ENCODE measurements at regions not wholly inside any gene's neighbourhood (a gene's known extent, or its start where the extent isn't known, plus 50 kb on each side); places are given as distances from the start of the nearest gene placed in this dataset.
"Not testable (repeated sequence)": the region's sequence is repeated elsewhere in the genome, so short reads cannot be mapped to it uniquely, and the experiment has no call there.

DNA sequence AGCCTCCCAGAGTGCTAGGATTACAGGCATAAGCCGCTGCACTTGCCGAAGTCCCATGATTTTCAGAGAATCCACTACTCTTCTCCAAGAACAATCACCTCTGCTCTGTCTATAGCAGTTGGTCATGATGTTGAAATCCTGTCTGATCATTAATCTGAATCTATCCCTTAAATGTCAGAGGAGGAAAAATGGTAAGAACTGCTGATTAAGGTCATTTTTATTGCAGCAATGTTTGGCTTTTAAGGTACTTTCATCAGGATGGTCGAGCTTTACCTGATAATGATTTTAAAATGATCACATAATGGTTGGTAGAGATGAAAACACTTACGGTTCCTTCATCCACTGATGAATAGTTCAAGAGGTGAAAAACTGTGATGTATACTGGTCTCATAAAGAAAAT, 968.6 kb downstream of the TLE4 start:
- no peak for DNase-seq (ENCODE audit: low spot score)

DNA sequence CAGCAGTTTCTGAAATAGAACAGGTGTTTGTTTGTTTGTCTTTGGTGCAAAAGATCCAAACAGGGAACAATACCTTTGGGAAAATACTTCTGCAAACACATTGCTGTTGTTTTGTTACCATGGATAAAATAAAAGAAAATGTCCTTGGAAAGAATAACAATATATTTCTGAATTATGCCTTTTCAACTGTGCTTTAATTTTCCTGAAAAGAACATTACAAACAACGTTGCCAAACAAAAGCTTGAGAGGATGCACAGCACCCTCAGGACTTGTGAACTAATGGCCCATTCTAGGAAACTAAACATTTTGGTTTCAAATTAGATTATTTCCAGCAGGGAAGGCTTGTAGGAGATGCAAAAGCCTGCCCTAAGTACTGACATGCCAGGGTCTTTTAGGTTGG, 967.2 kb downstream of the TLE4 start:
- DNase-seq (ENCODE audit: low spot score), result no peak

DNA sequence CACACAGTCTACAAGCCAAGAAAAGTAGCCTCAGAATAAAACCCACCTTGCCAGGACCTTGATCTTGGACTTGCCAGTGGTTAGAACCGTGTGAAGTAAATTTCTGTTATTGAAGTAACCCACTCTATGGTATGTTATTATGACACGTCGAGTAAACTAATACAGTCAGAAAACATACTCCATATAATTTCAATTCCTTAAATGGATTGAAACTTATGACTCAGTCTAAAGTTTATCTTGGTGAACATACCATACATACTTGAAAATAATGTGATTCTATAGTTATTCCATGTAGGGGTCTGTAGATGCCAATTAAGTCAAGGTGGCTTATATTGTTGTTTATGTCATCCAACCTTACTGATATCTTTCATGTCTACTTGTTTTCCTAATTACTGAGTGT, 950.7 kb downstream of the TLE4 start:
- no peak for DNase-seq (ENCODE audit: low spot score)

DNA sequence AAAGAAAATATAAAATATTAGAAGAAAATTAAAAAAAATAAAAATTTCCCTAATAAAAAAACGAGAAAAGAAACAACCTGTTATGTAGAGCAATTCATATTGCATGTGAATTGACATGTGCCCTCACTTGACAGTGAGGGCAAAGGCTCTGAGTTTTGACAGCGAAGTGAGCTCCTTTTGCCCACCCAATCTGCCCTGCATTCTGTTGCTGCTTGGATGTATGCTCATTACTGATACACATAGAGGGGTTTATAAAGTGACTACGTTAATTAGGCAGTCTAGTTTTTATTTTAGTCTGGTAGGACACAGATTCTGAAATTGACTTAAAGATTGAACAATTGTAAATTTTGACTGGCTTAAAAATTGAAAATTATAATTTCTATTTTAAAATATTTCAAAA, 949.4 kb downstream of the TLE4 start:
- no peak for DNase-seq (ENCODE audit: low spot score)

DNA sequence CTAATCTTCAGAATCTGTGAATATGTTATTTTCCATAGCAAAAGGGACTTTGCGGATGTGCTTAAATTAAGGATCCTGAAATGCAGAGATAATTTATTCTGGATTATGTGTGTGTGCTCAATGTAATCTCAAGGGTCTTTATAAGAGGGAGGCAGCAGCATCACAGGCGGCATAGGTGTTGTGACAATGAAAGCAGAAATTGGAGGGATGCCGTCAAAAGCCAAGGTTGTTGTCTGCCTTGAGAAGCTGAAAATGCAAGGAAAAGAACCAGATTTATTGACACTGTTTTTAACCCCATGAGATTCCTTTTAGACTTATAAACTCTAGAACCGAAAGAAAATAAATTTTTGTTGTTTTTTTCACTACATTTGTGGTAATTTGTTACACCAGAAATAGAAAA, 948.5 kb downstream of the TLE4 start:
- DNase-seq (ENCODE audit: low spot score), result no peak

DNA sequence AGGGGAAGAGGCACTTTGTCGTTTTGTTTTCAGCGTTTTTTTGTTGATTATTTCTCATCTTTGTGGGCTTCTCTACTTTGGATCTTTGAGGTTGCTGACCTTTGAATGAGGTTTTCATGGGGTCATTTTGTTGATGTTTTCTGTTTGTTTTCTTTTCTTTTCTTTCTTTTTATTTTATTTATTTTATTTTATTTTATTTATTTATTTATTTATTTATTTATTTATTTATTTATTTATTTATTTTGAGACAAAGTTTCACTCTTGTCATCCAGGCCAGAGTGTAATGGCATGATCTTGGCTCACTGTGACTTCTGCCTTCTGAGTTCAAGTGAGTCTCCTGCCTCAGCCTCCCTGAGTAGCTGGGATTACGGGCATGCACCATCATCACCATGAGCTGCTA, 946.7 kb downstream of the TLE4 start:
- no peak for DNase-seq (ENCODE audit: low spot score)

DNA sequence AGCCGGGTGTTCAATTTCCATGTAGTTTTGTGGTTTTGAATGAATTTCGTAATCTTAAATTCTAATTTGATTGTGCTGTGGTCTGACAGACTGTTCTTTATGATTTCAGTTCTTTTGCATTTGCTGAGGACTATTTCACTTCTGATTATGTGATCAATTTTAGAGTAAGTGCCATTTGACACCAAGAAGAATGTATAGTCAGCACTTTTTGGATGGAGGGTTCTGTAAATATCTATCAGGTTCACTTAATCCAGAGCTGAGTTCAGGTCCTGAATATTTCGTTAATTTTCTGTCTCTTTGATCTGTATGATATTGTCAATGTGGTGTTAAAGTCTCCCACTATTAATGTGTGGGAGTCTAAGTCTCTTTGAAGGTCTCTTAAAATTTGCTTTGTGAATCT, 944.9 kb downstream of the TLE4 start:
- no peak for DNase-seq (ENCODE audit: low spot score)

DNA sequence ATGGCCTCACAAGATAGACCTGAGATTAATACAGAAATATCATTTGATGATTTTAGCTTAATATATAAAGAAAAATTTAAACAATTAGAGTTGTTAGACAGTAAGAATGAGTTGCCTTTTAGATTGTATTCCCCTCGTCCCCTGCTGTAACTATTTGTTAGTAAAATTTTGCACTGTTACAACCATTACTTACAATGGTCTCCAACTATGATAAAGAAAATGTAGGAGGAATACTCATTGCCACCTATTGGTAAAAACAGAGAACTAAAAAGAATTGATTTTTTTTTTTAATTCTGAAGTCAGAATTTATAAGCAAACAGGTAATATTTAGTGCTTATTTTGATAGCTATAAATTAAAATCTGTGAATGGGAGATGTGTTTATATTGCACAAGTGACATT, 937.6 kb downstream of the TLE4 start:
- DNase-seq (ENCODE audit: low spot score), result no peak

DNA sequence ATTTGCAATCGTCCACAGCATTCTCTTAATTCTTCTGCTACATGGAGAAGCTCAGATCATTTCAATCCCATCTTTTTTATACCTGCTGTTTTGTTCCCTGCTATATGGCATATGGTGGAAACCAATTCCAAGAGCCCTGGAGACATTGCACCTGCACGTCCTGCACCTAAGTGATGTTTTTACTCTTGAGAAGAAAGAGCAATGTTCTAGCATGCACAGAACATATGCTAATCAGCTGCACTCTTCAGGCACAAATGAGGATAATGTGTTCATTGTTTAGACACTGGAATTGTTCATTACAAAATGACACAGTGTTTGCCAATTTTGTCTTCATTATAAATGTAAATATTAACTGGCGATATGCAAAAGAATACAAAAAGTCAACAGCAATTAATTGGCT, 935.8 kb downstream of the TLE4 start:
- DNase-seq (ENCODE audit: low spot score), result no peak

DNA sequence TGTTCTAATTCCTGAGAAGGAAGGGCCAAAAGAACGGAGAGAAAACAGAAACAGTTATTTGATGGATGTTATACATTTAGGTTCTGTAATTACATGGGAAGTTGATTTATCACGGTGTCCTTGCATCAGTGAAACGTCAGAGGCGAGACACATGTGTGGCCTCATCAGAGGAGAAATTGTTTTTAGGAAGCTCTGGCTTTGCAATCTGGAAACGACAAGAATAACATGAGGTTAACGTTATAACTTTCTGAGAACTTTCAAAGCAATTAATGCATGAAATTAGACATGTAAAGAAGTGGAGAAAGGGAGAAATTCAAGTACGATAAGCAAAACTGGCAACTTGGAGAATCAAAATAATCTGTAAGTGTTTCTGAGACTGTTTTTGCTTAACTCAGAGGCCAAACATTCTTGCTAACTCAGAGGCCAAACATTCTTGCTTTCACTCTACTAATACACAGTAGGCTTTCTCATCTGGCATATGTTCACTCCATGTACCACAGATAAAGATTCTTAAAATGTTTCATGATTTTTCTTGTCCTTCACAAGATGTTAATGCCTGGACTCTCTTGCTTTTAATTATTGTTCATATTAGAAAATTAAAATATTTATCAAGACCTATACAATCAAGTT, 933.0 kb downstream of the TLE4 start:
- no peak for DNase-seq (ENCODE audit: low spot score)

DNA sequence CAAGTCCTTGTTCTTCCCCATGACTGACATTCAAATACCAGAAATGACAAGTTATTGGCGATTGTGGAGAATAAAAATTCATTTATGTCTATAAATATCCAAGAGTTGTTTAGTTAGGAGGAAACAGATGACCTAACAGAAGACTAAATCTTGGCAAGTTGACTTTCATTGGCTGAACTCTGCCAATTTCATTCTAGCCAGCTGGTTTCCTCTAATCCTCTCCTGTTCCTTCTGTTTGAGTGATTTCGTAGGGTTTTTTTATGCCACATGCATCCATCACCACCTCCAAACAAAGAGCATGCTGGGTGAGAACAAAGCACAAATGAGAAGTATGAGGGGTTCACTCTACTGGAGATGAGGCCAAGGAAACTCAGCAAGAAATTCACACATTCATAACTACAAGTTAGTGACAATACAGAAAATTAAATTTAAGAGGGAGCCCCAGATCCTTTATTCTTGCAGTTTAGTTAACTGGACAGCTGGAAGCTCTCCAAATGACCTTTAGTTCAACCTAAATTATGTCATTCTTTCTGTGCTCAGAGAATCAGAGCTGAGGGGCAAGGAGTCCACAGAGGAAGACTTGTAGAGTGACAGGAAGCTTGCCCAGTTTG, 932.0 kb downstream of the TLE4 start:
- DNase-seq (ENCODE audit: low spot score), result no peak

DNA sequence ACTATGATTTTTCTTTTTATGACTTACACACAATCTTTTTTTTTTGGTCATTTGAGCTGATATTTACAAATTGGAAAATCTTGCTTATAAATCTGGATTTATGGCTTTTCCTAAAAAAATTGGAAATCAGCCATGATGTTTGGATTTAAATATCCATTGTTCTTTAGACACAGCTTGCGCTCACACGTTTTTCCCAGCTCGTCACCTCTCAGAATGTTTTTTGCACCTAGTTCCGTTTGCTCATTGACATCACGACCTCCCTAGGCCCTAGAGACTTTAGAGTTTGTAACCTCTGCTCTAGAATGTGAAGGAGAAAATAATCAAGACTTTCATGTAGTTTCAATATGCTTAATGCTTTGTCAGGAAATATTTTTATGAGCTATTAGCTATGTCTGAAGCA, 930.5 kb downstream of the TLE4 start:
- no peak for DNase-seq (ENCODE audit: low spot score)

DNA sequence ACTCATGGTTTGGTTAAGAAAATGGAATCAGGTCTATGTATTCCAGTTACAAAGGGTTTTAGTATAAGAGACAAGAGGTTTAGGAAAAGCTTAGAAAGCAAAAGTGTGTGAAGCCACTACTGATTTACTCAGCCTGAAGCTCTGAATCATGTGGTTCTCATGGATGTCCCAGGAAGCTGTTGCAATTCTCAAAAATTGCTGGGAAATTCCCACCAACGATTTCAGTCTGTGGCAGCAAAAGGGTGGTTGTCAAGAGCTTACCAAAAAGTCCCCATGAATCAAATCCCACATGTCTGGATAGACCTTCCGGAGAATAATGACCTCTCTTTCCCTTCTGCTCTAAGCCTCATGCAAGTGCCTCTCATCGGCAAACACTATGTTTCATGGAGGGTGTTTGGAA, 929.9 kb downstream of the TLE4 start:
- DNase-seq (ENCODE audit: low spot score), result no peak

DNA sequence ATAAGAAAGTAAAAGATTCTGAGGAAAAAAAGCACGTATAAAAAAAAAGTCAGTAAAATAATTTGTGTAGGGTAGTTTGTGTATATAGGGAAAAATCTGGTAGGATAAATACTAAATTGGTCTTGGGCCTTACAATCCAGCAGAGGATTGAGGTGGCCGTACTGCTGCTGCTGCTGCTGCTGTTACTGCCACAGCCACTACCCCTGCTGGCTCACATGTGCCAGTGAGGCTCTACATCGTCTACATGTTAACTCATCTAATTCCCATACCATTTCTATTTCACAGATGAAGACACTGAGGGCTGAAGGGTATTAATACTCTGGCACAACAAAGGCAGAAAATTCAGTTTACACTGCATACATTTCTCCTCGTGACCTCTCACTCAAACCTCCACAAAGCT, 928.5 kb downstream of the TLE4 start:
- DNase-seq (ENCODE audit: low spot score), result no peak

DNA sequence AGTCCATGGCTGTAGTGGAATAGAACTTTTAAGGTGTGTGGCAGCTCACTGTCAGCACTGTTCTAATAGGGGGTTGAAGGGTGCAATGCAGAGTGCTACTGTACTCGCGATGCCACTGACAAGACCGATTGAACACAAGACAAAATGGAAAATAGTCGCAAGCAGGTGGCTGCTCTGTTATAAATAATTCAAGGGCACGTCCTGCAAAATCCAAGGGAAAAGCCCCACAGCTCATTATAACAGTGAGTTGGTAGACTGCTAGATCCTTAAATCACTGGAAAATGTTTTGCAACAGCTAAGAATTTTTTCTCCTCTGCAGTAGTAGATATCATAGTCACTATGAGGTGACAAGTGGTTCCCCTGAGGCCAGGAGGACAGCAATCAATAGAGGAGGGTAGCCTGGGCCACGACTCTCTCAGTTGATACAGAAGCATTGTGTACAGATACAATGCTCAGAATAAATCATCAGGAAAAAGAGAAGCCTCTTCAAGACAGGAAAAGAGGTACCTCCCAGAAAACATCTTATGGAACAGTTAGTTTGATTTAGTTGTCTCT, 926.3 kb downstream of the TLE4 start:
- DNase-seq (ENCODE audit: low spot score), result no peak

DNA sequence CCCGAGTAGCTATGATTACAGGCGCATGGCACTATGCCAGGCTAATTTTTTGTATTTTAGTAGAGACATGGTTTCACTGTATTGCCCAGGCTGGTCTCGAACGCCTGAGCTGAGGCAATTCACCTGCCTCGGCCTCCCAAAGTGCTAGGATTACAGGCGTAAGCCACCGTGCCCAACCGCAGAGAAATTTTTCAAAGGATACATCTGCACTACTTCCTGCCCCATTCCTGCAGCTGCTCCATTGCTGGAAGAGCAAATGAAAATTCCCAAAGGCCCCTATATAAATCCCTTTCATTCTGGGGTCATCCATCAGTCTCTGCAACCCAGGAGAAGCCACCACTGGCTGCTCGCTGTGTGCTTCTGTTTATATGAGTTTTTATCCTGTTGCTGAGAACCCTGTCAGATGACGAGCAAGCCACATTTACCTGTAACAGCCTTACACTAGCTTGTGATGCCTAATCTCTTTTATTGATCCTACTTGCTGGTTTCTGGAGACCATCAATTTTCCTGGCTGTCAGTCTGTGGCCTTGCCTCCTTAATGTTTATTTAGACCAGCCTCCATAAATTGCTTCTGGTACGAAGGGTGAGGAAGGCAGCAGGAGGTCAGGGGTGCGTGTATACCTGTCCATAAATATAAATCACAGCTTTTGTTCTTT, 925.3 kb downstream of the TLE4 start:
- no peak for DNase-seq (ENCODE audit: low spot score)

DNA sequence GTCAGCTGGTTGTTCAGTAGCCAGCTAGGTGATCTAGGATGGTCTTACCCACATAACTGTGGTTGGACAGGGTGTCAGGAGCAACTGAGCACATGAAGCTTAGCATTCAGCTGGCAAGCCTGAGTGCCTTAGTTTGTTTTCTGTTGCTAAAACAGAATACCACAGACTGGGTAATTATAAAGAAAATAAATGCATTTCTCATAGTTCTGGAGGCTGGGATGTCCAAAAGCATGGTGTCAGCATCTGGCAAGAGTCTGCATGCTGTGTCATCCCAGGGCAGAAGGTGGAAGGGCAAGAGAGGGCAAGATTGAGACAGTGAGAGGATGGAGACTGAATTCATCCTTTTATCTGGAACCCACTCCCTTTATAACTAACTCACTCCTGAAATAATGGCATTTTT, 921.5 kb downstream of the TLE4 start:
- DNase-seq (ENCODE audit: low spot score), result no peak

DNA sequence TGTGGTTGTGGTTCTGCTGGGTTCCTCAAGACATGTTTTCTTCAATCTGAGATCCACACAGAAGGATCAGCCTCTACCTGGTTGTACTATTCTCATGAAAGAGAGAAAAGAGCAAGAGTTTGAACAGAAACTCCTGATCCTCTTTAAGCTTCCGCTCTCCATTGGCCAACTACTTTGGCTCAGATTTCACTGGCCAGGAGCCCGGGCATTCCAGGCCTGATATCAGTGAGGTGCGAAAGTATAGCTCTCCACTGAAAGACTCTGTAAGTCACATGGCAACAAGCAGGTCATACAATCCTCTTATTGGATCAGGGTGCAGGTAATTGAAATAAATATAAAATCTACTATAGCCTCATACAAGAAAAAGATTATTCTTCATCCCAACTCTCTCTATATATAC, 920.5 kb downstream of the TLE4 start:
- no peak for DNase-seq (ENCODE audit: low spot score)

DNA sequence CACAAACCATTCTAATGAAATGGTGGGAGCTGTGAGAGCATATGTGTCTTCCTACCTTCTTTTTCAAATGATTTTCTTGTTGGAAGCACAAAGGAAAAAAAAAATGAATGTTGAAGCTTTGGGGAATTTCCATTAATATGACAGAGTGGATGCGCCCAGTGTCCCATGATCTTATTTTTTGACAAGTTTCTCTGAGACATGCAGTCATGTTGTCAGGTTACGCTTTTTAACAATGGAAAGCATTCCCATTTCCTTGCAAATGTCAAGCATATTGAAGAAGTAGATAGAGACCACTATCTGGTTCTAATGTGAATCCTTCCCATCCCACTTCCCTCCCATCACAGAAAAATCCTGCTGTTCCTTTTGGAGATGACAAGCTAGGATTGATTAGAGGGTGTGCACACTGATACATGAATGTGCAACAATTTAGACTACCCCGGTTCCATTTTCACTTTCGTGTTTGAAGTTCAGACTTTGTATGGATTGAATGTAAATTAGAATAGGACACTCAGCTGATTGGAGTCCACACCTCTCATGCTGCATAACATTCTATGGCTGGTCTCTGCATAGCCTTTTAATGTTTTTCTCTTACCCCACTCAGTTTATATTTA, 919.4 kb downstream of the TLE4 start:
- no peak for DNase-seq (ENCODE audit: low spot score)

DNA sequence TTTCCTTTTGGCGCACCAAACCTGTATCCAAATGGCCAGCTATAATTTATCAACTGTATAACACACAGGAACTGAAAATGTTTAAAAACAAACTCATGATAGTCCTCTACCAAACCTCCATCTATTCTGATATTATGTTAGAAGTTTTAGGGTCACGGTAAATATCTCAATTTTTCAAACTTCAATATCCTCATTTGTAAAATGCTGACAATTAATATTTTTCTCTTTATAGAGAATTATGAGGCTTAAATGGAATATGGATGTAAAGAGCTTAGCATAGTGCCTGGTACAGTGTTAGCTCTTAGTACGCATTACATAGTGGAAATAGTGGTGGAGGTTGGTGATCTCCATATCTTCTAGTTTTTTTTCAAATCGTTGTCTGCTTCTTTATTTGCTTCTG, 917.6 kb downstream of the TLE4 start:
- no peak for DNase-seq (ENCODE audit: low spot score)

DNA sequence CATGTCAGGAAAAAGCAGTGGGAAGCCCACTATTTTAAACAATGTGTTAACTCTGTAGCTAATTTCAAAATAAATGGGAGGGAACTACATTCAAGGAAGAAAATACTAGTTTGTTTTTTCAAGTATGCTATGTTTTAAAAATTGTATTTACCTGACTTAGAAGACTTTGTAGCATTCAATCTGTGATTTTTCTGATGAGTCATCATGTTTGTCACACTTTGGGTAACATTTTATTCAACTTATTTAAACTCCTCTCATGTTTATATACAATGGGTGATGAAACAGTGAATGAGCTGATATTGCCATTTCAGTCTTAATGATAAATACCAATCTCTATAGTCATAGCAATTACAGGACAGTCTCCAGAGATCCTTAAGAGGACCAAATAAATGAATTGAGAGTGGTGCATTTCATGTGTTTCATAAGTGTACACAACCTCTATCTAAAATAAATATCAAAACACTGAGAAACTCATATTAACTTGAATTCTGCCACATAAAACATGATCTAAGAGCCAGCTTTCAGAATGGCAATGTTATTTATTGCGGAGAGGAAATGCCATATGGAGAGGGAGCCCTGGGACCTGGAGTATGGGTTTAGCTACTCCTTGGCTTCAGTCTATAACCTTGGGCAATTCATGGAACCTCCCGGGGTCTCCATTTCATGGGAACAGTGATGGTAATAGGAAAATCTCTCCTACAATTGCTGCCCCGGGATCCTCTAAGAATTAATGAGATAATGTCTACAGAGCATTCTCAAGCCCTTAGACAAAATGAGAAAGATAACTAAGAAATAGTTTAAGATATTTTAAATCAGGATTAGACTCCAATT, 913.9 kb downstream of the TLE4 start:
- DNase-seq (ENCODE audit: low spot score), result no peak

DNA sequence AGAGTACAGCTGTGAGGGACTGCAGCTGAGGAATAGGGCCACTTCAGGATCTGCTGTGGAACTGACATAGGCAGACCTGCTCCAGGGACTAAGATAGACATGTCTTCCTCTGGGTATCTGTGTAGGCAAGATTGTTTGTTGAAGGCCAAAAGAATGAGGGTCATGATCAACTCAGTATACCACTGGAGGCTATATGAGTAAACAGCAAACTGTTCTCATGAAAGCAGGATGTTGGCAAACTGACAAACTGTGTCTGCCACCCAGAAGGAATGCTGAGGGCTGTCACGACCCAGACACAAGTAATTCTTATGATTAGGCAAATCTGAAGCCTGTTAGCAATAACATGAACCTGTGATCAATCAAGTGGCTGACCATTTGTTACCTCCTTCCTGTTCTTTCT, 910.5 kb downstream of the TLE4 start:
- not testable (repeated sequence) for DNase-seq (ENCODE audit: low spot score)
